Endothelial cell of umbilical vein (primary cell): ENCODE measurements at regions not wholly inside any gene's neighbourhood (a gene's known extent, or its start where the extent isn't known, plus 50 kb on each side); places are given as distances from the start of the nearest gene placed in this dataset.

Source experiments
- BruUV-seq: library from RNA; stranded (reverse); fragments of 400-500 nt; replicated peaks from 2 replicates; lab custom pipeline; 2021; lab: Mats Ljungman, UMichigan
- CTCF ChIA-PET: fragments of 300-600, 350-600 bp; sonication (Branson Sonifier 250); formaldehyde crosslinking; loops from one replicate; lab custom pipeline; 2021; ENCODE audit warnings: antibody characterized with exemption, inconsistent platforms; lab: Charles Lee
- POLR2A ChIA-PET: fragments of 300-600, 350-600 bp; sonication (Branson Sonifier 250); formaldehyde crosslinking; loops from one replicate; lab custom pipeline; 2021; ENCODE audit warnings: antibody characterized with exemption, inconsistent platforms; lab: Charles Lee
- DNase-seq: peaks from one replicate; pipeline ENCODE4 v3.0.0-alpha.2; 2011; ENCODE audit warnings: low read depth, low spot score
- FAIRE-seq: peaks from 2 replicates; lab custom pipeline; 2011; peaks lifted over from hg19 to GRCh38; lab: Jason Lieb, UNC
- H2AFZ ChIP-seq: 2 replicates; pipeline ENCODE4 v1.6.0; 2012; ENCODE audit warnings: low read depth, low read length, control low read depth, inconsistent platforms
- H3K27ac ChIP-seq: 2 replicates; pipeline ENCODE4 v1.5.1; 2011; ENCODE audit warnings: low read depth, mild to moderate bottlenecking, control low read depth, low read length, moderate library complexity; ENCODE audit not compliant: insufficient read depth
- H3K27me3 ChIP-seq, 2 experiments: 2 replicates each; pipeline versions ENCODE4 v1.6.0 to v1.6.1; 2011; ENCODE audit warnings: low read length in 2 of 2, mixed read lengths in 1 of 2; ENCODE audit not compliant: control insufficient read depth in 2 of 2, insufficient read depth in 2 of 2
- H3K36me3 ChIP-seq, 2 experiments: 2 replicates in 1 of 2; 3 replicates in 1 of 2; pipeline ENCODE4 v1.5.1; 2011; ENCODE audit warnings: low read length in 2 of 2, mild to moderate bottlenecking in 1 of 2, moderate library complexity in 1 of 2; ENCODE audit not compliant: control insufficient read depth in 2 of 2, insufficient read depth in 2 of 2; ENCODE audit errors: extremely low read depth in 1 of 2
- H3K4me1 ChIP-seq: 3 replicates; pipeline ENCODE4 v1.5.1; 2011; ENCODE audit warnings: mild to moderate bottlenecking, low read length; ENCODE audit not compliant: control insufficient read depth, insufficient read depth; ENCODE audit errors: extremely low read depth
- H3K4me2 ChIP-seq: 2 replicates; pipeline ENCODE4 v1.6.1; 2011; ENCODE audit warnings: low read length, control low read depth, mixed read lengths; ENCODE audit not compliant: insufficient read depth
- H3K4me3 ChIP-seq, 3 experiments: fragments of 200-600 bp in 1 of 3; sonication (generic), shearing (Covaris generic) in 1 of 3; replicated peaks in 1 of 3; 2 replicates each; pipeline ENCODE4 v1.5.1; 2011 to 2016; ENCODE audit warnings: control low read depth in 3 of 3, low read length in 3 of 3, mild to moderate bottlenecking in 2 of 3, inconsistent platforms in 1 of 3, low read depth in 1 of 3, moderate library complexity in 1 of 3; ENCODE audit not compliant: insufficient read depth in 1 of 3
- H3K79me2 ChIP-seq: 2 replicates; pipeline ENCODE4 v1.6.0; 2012; ENCODE audit warnings: low read length, inconsistent platforms; ENCODE audit not compliant: control insufficient read depth, insufficient read depth
- H3K9ac ChIP-seq: replicated peaks from 2 replicates; pipeline ENCODE3; 2011; ENCODE audit warnings: low read length, control low read depth; ENCODE audit not compliant: insufficient read depth; ENCODE audit errors: extremely low read depth
- H3K9me1 ChIP-seq: replicated peaks from 3 replicates; pipeline ENCODE4 v1.6.0; 2011; ENCODE audit warnings: mild to moderate bottlenecking, low read length; ENCODE audit not compliant: control insufficient read depth, insufficient read depth; ENCODE audit errors: extremely low read depth
- H3K9me3 ChIP-seq: replicated peaks from 2 replicates; pipeline ENCODE4 v1.5.1; 2012; ENCODE audit warnings: low read length, inconsistent platforms; ENCODE audit not compliant: control insufficient read depth, insufficient read depth
- H4K20me1 ChIP-seq: replicated peaks from 2 replicates; pipeline ENCODE3; 2011; ENCODE audit warnings: mild to moderate bottlenecking, low read length; ENCODE audit not compliant: control insufficient read depth, insufficient read depth; ENCODE audit errors: extremely low read depth
- EZH2 ChIP-seq: IDR thresholded peaks from 2 replicates; pipeline ENCODE4 v1.6.1; 2012; ENCODE audit warnings: borderline replicate concordance, low read depth, mild to moderate bottlenecking, moderate library complexity, low read length, inconsistent platforms; ENCODE audit not compliant: severe bottlenecking
- FOS ChIP-seq: IDR thresholded peaks from 2 replicates; pipeline ENCODE4 v1.6.1; 2011; ENCODE audit warnings: mild to moderate bottlenecking, low read length, moderate library complexity, borderline replicate concordance; ENCODE audit not compliant: insufficient read depth
- GATA2 ChIP-seq: IDR thresholded peaks from 2 replicates; pipeline ENCODE4 v1.7.0; 2011; ENCODE audit warnings: low read depth, mild to moderate bottlenecking, moderate library complexity, mixed read lengths, low read length; ENCODE audit not compliant: insufficient read length, insufficient read depth
- JUN ChIP-seq: IDR thresholded peaks from 2 replicates; pipeline ENCODE4 v1.6.1; 2011; ENCODE audit warnings: borderline replicate concordance, low read depth; ENCODE audit not compliant: insufficient read length, insufficient read depth
- MYC ChIP-seq: IDR thresholded peaks from one replicate; pipeline ENCODE4 v1.6.1; 2011; ENCODE audit warnings: mild to moderate bottlenecking, low read depth, low read length
- POLR2A ChIP-seq: IDR thresholded peaks from 2 replicates; pipeline ENCODE4 v1.6.1; 2012; ENCODE audit warnings: low read depth, mild to moderate bottlenecking, control low read depth, low read length
- POLR2AphosphoS5 ChIP-seq: IDR thresholded peaks from 2 replicates; pipeline ENCODE4 v1.6.1; 2012; ENCODE audit warnings: low read depth, mild to moderate bottlenecking, control low read depth, low read length, moderate library complexity; ENCODE audit not compliant: insufficient read depth
- dilution Hi-C: fragments of 300-500 bp; cut with MboI; formaldehyde crosslinking; loops from one replicate; pipeline ENCODE4 v1.15.0; 2019; ENCODE audit warnings: low sequenced_read_pairs; ENCODE audit not compliant: extremely low pct_ligation_motif_present
- intact Hi-C: fragments of 100-400 bp; cut with micrococcal nuclease; formaldehyde crosslinking; loops from one replicate; pipeline ENCODE4 v1.10.0; 2022
- TF ChIP-seq, protein P1 (sequence below), 2 donors: IDR thresholded peaks; 1 replicate in 1 of 2; 2 replicates in 1 of 2; pipeline ENCODE4 v1.5.1; 2011; ENCODE audit warnings: low read length in 2 of 2, mild to moderate bottlenecking in 2 of 2, moderate library complexity in 2 of 2, control low read depth in 1 of 2, inconsistent platforms in 1 of 2, low read depth in 1 of 2; ENCODE audit not compliant: insufficient read depth in 1 of 2; ENCODE audit errors: extremely low read depth in 1 of 2
- TF ChIP-seq, protein P2 (sequence below): IDR thresholded peaks from 2 replicates; pipeline ENCODE4 v1.6.1; 2011; ENCODE audit not compliant: insufficient read depth, insufficient read length

DNA sequence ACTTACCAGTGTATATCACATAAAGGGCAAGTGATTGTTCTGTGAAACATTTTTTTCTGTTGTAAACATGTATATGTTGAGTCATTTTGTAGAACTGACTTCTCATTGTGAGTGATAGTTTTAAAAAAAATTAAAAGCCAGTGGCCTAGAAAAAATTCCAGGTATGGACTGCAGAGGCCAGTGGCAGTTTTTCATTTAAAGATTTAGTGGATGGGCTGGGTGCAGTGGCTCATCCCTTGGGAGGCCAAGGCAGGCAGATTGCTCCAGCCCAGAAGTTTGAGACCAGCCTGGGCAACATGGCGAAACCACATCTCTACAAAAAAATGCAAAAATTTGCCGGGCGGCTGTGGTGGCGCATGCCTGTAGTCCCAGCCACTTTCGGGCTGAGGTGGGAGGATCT is 84.7 kb upstream of the MDM1 start:
- CTCF ChIA-PET: interaction anchor here (1.8 kb wide), 1 partner anchor 11 kb away, joined by 9 read pairs; no protein-coding TSS in a partner anchor
- Histone ChIP-seq H3K79me2 (no peaks in the 10 kb centered on the region), H3K4me2 (no peak overlapping the region), H3K9me1 (no peaks in the 10 kb centered on the region), H3K36me3 (no peaks in the 10 kb centered on the region), H3K9ac (no peak overlapping the region), H3K4me1 (peaks cover 3% of the 10 kb centered on the region), H3K4me3 (no peak overlapping the region), H3K9me3 (no peaks in the 10 kb centered on the region), H3K27me3 (no peaks in the 10 kb centered on the region), H4K20me1 (no peaks in the 10 kb centered on the region), H3K27ac (no peak overlapping the region), H2AFZ (no peak overlapping the region)
- intact Hi-C loops: no loop called here
- TF ChIP-seq, protein P1, sequence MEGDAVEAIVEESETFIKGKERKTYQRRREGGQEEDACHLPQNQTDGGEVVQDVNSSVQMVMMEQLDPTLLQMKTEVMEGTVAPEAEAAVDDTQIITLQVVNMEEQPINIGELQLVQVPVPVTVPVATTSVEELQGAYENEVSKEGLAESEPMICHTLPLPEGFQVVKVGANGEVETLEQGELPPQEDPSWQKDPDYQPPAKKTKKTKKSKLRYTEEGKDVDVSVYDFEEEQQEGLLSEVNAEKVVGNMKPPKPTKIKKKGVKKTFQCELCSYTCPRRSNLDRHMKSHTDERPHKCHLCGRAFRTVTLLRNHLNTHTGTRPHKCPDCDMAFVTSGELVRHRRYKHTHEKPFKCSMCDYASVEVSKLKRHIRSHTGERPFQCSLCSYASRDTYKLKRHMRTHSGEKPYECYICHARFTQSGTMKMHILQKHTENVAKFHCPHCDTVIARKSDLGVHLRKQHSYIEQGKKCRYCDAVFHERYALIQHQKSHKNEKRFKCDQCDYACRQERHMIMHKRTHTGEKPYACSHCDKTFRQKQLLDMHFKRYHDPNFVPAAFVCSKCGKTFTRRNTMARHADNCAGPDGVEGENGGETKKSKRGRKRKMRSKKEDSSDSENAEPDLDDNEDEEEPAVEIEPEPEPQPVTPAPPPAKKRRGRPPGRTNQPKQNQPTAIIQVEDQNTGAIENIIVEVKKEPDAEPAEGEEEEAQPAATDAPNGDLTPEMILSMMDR (IDR thresholded peaks at IDR 0.05; ENCODE audit: extremely low read depth in 1 of 2, insufficient read depth in 1 of 2, low read depth in 1 of 2, low read length in 2 of 2): no peak
- TF ChIP-seq POLR2A (no peak), JUN (no peak), MYC (no peak), POLR2AphosphoS5 (no peak), EZH2 (no peak), FOS (no peak), GATA2 (no peak)
- TF ChIP-seq, protein P2, sequence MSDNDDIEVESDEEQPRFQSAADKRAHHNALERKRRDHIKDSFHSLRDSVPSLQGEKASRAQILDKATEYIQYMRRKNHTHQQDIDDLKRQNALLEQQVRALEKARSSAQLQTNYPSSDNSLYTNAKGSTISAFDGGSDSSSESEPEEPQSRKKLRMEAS: no peak
- dilution Hi-C loops: no loop called here
- FAIRE-seq (no peak), DNase-seq (no peak)
- POLR2A ChIA-PET: no interaction called here
- no TSS peak for BruUV-seq
